NT2/D1 (cell line): ENCODE measurements at regions not wholly inside any gene's neighbourhood (a gene's known extent, or its start where the extent isn't known, plus 50 kb on each side); places are given as distances from the start of the nearest gene placed in this dataset.
A peak's percentile ranks its signal among the peaks of the same experiment; 100 is the strongest.

Experiments used
- DNase-seq: peaks from one replicate; pipeline ENCODE4 v3.0.0-alpha.2; 2011; ENCODE audit warnings: low read depth, low spot score
- H3K27me3 ChIP-seq: 2 replicates; pipeline ENCODE4 v1.6.0; 2011; ENCODE audit warnings: mild to moderate bottlenecking; ENCODE audit not compliant: insufficient read length, insufficient read depth
- H3K36me3 ChIP-seq: 2 replicates; pipeline ENCODE4 v1.6.1; 2011; ENCODE audit warnings: mild to moderate bottlenecking, low read length, mixed read lengths; ENCODE audit not compliant: insufficient read depth, insufficient read length
- H3K4me1 ChIP-seq: 2 replicates; pipeline ENCODE4 v1.5.1; 2011; ENCODE audit not compliant: insufficient read depth, insufficient read length
- H3K4me3 ChIP-seq: 2 replicates; pipeline ENCODE4 v1.5.1; 2011; ENCODE audit warnings: low read depth; ENCODE audit not compliant: insufficient read length
- H3K9ac ChIP-seq: 2 replicates; pipeline ENCODE4 v1.6.0; 2011; ENCODE audit warnings: low read depth; ENCODE audit not compliant: insufficient read length
- H3K9me3 ChIP-seq: 2 replicates; pipeline ENCODE4 v1.5.1; 2011; ENCODE audit warnings: mild to moderate bottlenecking, low read length; ENCODE audit not compliant: insufficient read depth
- SUZ12 ChIP-seq: IDR thresholded peaks from 2 replicates; pipeline ENCODE4 v1.6.1; 2011; ENCODE audit not compliant: insufficient read length, insufficient read depth; ENCODE audit errors: extremely low read depth
- YY1 ChIP-seq: IDR thresholded peaks from 2 replicates; pipeline ENCODE4 v1.6.1; 2011; ENCODE audit not compliant: insufficient read length, insufficient read depth
- ZNF274 ChIP-seq: IDR thresholded peaks from 2 replicates; pipeline ENCODE4 v1.6.1; 2011; ENCODE audit warnings: mild to moderate bottlenecking, low read depth, low read length

DNA sequence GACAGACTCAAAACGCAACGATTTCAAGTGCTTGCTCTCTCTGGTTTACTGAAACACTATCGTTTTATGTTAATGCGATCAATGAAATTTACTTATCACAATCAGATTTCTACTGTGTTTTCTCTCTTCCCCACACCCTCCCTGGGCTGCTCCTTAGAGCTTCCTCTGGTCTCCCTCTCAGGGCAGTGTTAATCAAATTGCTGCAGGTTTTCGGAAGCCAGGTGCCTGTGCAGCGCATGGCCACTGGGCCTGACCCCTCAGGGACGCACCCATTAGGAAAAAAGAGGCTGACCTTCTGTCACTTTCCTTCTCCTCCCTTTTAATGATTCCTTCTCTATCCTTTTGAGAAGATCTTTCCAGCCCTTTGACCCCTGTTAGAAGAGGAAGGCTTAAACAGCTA, 134.5 kb upstream of the ONECUT1 start:
- no peak overlapping the region for H3K9ac ChIP-seq
- DNase-seq: no peak
- H3K4me1 ChIP-seq: no peaks in the 10 kb centered on the region
- no peaks in the 10 kb centered on the region for H3K36me3 ChIP-seq
- no peaks in the 10 kb centered on the region for H3K9me3 ChIP-seq
- no peaks in the 10 kb centered on the region for H3K27me3 ChIP-seq
- TF ChIP-seq YY1 (no peak), ZNF274 (no peak), SUZ12 (no peak)
- no peak overlapping the region for H3K4me3 ChIP-seq

DNA sequence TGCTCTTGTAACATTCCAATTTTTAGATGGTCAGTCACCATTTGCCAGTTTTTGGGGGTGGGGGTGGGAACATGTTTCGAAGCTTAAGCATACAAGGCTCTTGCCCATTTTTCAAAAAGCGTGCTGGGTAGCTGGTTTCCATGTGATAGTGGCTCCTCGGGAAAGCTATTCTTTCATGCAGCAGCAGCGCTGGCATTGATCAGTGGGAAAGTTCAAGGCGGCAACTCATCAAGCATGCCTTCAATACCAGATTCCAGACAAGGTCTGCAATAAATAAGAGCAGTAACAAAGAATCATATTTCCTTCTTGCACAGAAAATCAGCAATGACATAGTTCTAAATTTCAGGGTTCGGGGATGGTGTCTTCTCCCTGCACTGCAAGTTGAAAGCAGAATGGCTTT, 133.5 kb upstream of the ONECUT1 start:
- no peak for TF ChIP-seq YY1
- TF ChIP-seq SUZ12: no peak
- no peak for TF ChIP-seq ZNF274
- DNase-seq: no peak
- H3K9ac ChIP-seq: no peak overlapping the region

DNA sequence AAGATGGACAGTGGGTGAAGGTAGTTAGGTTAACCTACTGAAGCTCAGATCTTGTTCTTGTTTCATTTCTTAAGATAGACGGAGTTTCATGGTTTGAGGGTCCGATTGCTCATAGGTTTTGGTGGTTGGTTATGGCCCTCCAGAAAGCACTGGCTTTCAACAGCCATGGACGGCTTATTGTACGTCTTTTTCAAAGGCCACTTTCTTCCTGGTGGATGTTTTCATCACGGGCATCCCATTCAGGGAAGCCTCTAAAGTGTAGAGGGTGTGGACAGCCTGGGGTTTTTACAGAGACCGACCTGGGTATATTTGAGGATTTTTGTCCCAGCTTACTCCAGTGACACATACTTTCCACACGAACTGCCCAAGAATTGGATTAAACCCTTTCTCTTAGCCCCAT, 132.7 kb upstream of the ONECUT1 start:
- Histone ChIP-seq H3K36me3 (no peaks in the 10 kb centered on the region), H3K9ac (no peak overlapping the region), H3K27me3 (no peaks in the 10 kb centered on the region), H3K9me3 (no peaks in the 10 kb centered on the region), H3K4me1 (no peaks in the 10 kb centered on the region), H3K4me3 (no peak overlapping the region)
- no peak for TF ChIP-seq YY1
- TF ChIP-seq ZNF274: no peak
- no peak for TF ChIP-seq SUZ12
- DNase-seq: no peak

More for the DNA sequence above, 133.5 kb upstream of the ONECUT1 start:
- Histone ChIP-seq H3K27me3 (no peaks in the 10 kb centered on the region), H3K4me3 (no peak overlapping the region), H3K36me3 (no peaks in the 10 kb centered on the region), H3K9me3 (no peaks in the 10 kb centered on the region), H3K4me1 (no peaks in the 10 kb centered on the region)

DNA sequence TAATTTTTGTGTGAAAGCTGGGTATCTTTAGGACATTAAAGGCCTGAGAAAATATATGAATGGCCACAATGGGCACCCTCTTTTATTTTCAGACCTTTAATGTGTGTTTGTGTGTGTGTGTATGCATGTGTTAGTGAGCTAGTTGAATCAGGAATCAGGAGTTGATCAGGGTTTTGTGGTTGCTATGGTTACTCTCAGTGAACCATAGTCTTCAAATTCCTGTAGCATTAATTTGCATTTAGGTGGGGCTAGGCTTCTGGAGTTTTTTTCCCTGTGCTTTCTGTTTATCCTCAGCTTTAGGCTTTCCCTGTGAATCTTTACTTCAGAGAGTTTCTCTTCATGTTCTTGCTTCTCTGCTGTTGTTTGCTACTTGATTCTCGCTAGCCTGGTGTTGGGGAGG, 122.0 kb upstream of the ONECUT1 start:
- H3K36me3 ChIP-seq: no peaks in the 10 kb centered on the region
- no peak overlapping the region for H3K9ac ChIP-seq
- H3K4me3 ChIP-seq: no peak overlapping the region
- H3K4me1 ChIP-seq: no peaks in the 10 kb centered on the region
- H3K27me3 ChIP-seq: no peaks in the 10 kb centered on the region
- TF ChIP-seq SUZ12: no peak
- no peaks in the 10 kb centered on the region for H3K9me3 ChIP-seq
- DNase-seq: peak; percentile 25

DNA sequence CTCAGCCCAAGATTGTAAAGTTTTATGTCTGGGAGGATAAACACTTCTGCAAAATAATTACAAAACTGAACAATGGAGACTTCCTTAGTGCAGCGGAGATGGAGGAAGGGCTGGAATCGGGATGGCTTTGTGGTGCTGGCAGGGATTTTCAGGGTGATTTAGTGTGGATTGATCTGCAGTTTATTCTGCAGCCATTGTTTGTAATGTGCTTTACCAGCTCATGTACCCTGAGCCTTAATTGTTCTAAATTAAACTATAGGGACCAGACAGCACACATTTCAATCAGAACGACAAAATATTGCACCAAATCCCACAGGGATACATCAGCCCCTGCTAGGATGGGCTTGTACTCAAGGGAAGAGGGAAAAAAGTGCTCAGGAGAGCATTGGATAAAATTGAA, 103.2 kb upstream of the ONECUT1 start:
- Histone ChIP-seq H3K4me1 (no peaks in the 10 kb centered on the region), H3K9me3 (no peaks in the 10 kb centered on the region), H3K4me3 (no peak overlapping the region), H3K36me3 (no peaks in the 10 kb centered on the region), H3K27me3 (no peaks in the 10 kb centered on the region), H3K9ac (no peak overlapping the region)
- TF ChIP-seq YY1 (no peak), SUZ12 (no peak)
- no peak for DNase-seq

DNA sequence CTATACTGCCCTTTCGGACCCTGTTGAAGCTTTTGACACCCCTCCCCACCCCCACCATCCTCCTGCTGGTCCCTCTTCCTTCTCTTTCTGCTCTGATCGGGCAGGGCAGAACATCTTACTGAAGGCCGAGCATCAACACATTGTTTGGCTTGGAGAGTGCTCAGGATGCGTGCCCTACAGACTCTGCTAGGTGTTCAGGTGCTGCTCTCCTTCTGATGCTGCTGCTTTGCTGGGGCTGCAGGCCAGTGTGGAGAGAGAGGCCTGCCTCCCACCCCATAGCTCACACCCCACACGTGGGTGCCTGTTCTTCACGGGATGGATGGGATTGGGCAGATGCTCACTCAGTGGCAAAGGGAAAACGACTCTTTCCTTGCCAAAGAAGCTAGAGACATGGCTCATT, 89.8 kb upstream of the ONECUT1 start:
- Histone ChIP-seq H3K27me3 (no peaks in the 10 kb centered on the region), H3K4me1 (no peaks in the 10 kb centered on the region), H3K9me3 (no peaks in the 10 kb centered on the region), H3K4me3 (no peak overlapping the region), H3K9ac (no peak overlapping the region), H3K36me3 (no peaks in the 10 kb centered on the region)
- no peak for DNase-seq
- TF ChIP-seq YY1 (no peak), ZNF274 (no peak), SUZ12 (no peak)

DNA sequence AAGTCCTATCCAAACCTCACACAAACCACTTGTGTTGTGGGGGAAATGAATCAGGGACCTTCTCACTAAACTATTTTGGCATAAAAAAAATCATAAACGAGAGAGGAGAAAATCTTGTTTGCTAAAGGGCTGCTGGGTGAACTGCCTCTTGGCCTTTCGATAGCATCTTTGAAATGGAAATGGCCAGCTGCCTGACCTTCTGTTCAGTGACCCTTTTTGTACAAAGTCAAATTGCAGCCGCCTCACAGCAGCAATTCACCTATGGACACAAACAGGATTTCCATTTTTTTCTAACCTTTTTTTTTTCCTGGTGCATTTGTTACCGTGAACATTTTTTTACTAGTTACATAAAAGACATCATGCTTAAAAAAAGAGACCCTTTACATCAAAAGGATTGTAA, 89.0 kb upstream of the ONECUT1 start:
- no peak overlapping the region for H3K9ac ChIP-seq
- no peak for TF ChIP-seq SUZ12
- TF ChIP-seq ZNF274: no peak
- no peak for TF ChIP-seq YY1
- H3K36me3 ChIP-seq: no peaks in the 10 kb centered on the region
- DNase-seq: no peak
- H3K27me3 ChIP-seq: no peaks in the 10 kb centered on the region
- H3K4me3 ChIP-seq: no peak overlapping the region
- no peaks in the 10 kb centered on the region for H3K9me3 ChIP-seq
- no peaks in the 10 kb centered on the region for H3K4me1 ChIP-seq
